GM19452 (cell line): ENCODE measurements at regions not wholly inside any gene's neighbourhood (a gene's known extent, or its start where the extent isn't known, plus 50 kb on each side); places are given as distances from the start of the nearest gene placed in this dataset.

ENCODE experiments used
- ATAC-seq: cut with Tn5 transposase; IDR thresholded peaks from one replicate; pipeline ENCODE4 v1.9.1; 2021; ENCODE audit not compliant: unreplicated experiment

DNA sequence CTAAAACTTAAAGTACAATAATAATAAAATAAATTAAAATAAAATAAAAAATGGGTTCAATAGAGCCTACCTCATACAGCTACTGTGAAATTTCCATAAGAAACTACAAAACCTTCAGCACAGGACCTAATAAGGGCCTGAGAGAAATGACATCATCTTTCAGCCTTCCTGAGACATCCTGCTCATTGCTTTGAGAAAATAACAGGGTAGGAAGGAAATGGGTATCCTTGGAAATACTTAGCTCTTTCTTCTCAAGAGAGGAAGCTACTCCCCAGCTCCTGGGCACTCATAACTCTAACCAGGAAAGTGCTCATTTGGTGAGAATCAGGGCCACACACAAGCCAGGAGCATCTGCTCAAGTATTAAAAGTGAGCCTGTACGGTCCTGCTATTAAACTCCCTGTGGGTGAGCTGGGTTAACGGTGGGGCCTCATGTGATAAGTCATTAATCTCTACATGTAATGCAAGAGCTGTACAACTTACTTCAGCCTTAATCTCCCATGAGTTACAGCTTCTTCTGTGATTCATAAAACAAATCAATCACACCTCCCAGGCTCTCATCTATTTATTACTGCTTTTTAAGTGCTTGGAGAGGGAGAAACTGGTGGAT is 141.4 kb downstream of the MAFB start:
- ATAC-seq = no peak

DNA sequence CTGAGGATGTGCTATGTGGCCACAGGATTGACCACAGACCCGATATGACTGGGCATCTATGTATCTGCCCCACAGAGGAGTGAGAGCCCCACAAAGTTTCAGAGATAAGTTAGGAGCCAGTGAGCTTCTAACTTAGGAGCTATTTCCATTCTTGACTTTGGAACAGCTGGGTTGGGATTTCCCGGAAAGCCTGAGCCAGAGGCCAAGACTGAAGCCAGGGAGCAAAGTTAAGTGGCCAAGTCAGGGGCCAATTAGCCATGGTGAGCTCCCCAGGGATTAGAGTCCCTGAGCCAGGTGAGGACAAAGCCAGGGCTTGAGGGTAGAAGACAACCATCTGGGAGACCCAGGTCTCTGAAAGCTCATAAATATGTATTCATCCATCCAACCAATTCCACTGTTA is 143.6 kb downstream of the MAFB start:
- ATAC-seq = no peak

DNA sequence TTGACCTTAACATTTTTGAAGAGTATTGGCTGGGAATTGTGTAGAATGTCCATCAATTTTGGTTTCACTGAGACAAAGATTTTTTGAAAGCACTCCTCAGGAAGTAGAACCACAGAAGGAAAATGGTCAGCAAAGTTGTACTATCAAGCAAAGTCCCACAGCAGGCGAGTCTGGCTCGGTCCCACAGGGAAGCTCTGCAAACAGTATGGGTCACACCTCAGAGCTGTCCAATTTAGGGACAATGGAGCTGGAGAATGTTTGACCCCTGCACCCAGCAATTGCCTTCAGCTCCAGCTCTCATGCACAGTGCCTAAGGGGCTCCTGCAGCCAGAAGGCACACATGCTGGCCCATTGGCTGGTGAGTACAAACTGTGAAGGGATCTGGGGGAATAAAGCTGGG is 147.0 kb downstream of the MAFB start:
- no peak for ATAC-seq

DNA sequence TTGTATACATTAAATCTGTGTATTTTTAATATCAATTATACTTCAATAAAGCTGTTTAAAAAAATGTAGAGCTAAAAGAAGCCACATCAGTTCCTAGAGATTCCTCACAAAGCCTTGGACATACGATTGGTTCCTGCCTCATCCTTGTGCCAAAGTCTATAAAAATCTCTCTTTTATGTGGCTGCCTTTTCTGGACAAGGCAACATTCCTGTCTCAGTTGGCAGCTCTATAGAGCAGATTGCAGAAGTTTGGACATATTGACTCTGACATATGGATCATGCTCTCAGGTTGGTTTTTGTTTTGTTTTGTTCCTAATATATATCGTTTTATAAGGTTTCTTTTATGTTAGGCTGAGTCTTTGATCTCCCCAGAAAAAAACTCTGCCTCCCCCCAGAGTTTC is 148.9 kb downstream of the MAFB start:
- no peak for ATAC-seq

DNA sequence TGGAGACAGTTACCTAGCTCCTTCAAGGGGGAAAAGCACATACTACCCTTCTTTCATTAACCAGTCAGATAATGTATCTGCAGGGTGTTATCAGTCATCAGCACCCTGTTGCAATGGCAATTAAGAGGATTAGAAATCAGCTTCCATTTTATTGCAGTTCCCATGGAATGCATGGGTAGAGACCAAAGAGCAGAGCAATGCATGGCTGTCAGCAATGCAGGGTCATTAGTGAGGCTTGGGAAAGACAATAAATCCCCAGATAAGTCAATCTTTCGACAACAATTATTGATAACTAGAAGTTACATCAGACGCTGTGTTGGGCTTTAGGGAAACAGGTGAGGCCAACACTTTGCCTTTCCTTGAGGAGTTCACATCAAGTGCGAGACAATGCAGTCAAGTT is 150.9 kb downstream of the MAFB start:
- no peak for ATAC-seq

DNA sequence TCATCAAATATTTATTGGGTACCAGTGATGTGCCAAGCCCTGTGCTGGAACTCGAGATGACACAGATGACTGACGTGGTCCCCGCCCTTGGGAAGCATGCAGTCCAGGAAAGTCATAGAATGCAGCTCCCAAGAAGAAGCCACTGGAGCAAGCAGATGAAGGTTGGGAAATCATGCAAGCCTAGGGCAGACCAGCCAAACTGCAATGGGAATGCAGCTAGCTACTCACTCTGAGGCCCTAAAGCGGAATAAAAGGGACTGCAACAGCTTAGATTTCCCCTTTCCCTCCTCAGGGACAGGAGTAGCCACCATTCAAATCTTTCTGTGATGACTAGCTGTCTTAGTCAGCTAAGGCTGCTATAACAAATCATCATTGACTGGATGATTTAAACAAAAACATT is 152.2 kb downstream of the MAFB start:
- no peak for ATAC-seq

DNA sequence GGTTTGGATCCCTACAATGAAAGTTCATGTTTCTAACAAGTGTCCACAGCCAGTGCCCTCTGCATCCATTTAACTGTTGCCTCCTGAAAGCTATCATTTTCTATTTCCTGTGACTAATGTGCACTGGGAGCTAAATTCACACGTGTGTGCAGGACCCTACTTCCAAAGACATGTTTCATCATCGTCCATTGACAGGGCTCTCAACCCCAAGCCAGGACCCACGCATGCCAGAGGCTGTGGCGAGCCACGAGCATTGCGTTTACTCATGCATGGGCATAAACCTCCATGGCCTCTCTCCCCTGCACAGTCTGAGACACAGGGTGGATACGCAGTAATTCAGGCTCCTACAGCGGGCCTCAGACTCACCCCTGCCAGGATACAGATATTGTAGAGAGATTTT is 153.2 kb downstream of the MAFB start:
- no peak for ATAC-seq

DNA sequence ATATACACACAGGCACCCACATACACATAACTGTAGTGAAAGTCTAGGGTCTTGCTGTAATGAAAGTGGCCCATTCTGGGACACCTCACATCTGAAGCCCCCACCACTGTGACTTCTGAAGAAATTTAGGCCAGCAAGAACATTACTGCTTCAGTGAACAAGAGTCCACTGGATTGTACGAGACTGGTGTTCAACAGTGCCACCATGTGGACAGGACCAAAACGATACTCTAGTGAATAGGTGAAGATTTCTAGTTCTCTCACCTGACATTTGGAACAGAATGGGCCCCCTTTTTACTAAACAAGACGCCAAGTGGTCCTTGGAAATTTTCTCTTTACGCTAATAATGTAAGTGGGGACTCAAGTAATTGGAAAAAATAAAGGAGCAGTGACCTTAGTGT is 156.9 kb downstream of the MAFB start:
- no peak for ATAC-seq

DNA sequence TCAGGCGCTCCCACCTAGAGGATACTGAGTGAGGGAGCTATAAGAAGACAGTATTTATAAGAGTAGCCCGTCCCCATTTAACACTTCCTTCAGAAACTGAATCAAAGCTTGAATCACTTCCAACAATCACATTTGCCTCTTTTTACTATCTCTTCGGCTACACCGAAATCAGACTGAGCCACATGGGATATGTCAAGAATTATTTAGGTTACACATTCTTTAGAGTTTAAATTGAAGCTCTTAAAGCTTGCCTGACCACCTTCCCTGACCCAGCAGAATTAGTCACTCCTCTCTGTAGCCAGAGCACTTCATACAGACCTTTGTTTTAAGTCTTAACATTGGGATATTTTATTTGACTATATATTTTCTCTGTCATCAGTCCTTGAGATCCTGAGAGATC is 163.7 kb downstream of the MAFB start:
- no peak for ATAC-seq

DNA sequence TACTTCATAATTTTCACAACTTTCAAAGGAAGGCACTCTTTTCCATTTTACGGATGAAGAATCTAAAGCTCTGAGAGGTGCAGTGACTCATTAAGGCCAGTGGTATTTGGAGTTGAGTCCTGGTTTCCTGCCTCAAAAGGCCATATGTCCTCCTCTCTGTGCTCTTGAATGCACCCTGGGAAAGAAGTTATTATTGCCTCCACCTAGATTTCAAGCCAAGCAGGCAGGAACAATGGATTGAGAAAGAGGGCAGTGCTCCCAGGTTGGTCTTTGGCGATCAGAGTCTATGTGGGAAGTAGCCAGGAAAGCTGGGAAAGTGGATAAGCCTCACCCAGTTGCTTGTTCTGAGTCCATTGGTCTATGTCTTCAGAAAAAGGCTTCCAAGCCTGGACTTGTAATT is 165.0 kb downstream of the MAFB start:
- ATAC-seq = no peak

DNA sequence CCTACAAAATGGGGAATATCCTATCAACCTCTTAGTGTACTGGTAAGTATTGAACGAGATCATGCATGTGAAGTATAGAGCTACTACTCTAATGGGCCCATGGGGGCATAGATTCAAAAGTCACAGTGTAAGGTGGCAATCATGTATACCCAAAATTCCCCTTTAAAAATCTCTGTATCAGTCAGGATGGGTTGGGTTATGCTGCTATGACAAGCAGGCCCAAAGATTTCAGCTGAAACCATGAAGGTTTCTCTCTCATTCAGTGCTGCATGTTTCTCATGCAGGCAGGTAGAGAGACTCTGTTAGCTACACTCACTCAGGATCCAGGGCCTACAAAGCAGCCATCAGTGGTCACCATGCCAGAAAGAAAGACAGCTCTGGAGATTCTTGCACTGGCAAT is 166.6 kb downstream of the MAFB start:
- no peak for ATAC-seq

DNA sequence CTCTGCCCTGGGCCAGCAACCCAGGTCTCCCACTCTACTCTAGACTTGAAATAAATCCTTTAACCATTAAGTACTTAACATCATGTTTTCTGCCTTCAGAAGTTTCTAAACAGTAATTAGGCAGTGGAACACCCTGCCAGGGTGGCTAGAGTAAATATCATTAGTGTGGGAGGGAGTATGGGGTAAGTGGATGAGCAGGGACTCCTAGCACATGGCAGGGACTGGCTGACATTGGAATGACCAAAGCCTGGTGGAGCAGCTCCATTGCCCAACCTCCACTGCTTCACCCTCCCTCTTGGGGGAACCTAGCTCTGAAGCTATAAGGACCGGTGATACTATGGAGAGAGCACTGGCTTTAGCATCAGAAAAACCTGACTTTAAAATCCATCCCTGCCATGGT is 167.1 kb downstream of the MAFB start:
- no peak for ATAC-seq

DNA sequence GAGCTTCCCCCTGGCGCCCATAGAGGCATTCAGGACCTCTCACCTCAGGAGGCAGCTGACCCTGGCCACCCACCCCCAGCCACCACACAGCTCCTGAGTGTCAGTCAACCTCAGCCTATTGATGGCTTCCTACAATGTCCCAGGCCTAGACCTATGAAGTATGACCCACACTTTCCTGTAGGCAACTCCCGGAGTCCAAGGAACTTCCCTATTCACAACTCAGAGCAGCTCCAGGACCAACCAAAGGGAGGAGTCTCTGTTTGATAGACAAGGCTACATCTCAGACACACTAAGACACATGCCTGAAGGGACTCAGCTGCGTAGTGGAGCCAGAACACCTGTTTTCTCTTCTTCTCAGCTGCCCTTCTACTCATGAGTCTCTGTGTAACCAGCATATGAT is 169.1 kb downstream of the MAFB start:
- no peak for ATAC-seq

DNA sequence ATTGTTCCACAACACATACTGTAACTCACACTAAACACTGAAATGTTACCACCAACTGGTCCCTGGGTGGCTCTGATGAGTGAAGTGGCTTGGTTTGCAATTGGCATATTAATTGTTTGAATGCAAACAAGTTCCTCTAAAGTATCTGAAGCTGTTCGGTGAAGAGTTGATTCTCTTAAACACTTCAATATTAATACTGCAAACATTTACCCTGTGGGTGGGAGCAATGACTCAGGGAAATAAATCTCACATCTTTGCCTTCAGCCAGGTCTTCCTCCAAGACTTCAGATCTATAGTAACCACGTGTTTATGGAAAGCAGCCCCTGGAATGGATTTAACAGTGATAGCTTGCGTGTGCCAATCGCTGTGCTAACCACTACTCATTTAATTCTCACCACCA is 176.0 kb downstream of the MAFB start:
- no peak for ATAC-seq

DNA sequence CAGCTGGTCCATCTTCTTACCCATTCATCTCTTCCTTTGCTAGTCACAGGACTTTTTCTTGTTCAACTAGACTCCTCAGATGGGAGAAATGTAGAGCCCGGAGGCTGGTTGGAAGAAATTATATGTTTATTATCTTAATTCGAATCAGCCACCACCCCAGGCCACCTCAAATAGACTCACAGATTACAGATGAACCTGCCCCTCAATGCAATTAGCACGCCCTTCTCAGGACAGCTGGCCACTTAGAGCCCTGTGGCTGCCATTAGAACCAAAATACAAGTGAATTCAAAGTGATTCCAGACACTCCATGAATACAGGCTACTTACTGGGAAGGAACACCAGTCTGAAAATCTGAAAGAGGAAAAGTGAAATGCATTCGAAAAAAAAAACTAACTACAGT is 176.4 kb downstream of the MAFB start:
- no peak for ATAC-seq

DNA sequence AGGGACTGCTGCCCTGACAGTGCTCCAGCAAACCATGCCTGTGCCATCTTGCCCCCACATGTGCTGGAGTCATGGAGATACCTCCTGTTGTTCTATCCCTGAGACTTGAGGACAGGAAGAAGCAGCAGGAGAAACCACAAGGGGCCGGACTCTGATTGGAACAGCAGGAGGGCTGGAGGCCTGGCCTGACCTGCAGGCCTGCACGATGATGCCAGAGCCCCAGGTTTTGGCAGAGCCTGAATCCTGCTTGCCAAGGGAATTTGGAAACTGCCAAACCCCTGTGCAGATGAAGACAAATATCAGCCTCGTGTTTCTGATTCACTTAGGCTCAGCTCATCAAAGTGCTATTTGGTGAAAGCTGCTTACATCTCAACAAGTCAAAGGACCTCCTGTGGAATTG is 177.6 kb downstream of the MAFB start:
- ATAC-seq = no peak

DNA sequence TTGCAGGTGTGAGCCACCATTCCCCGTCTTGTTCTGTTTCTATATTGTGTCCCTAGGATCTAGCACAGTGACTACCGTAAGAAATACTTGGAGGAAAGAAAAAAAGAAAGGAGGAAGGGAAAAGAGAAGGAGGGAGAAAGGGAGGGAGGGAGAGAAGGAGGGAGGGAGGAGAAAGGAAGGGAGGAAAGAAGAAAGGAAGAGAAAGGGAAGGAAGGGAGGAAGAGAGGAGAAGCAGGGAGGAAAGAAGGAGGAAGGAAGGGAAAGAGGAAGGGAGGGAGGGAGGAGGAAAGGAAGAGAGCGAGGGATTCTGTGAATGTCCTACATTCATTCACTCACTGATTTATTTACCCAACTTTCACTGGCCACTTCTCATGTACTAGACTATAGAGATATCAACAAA is 178.4 kb downstream of the MAFB start:
- ATAC-seq = no peak

DNA sequence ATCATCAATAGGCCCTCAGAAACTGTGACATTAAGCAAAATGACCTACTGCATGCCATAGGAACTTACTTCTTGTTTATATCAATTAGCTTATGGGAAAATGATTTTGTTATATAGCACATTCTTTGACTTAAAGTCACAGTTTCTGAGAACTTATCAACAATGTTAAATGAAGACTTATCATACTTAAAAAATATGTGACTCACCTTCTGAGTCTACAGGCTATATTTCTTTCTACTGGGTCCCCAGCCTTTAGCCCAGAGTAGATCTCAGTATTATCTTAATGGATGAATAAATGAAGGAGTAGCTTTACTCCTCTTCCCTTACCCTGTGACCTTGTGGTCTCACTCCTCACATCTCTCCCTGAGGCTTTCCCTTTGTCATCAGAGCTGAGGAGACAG is 180.2 kb downstream of the MAFB start:
- no peak for ATAC-seq

DNA sequence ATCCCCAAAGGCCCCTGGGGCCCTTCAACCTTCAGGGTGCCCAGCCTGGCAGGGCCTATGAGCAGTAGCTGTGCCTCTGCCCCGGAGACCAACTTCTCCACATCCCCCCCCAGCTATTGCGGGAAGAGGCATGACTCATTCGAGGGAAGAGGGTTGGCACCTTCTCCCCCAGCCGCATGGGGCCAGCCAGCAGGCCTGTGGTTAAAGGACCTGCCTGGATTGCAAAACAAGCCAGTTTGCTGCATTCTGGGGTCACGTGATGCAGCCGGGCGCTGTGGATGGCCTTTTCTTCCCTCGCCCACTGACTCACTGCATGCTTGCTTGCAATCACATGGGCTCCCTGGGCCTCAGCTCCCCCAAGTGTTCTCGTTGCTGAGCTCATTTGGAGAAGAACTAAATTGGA is 182.5 kb downstream of the MAFB start:
- no peak for ATAC-seq

DNA sequence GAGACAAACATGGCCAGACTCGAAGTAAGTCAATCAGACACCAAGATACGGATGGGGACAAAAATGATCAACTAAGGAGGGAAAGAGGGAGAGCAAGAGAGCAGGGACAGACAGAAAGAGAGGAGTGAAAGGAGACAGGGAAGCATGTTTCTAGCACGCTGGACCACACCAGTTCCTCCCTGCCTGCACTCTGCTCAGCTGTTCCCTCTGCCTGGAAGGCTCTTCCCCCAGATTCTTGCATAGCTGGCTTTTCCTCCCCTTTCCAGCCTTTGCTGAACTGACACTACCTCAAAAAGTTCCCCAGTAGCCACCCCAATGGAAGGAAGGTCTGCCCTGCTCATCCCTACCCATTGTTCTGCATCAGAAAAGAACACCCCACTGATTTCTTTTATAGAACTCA is 185.9 kb downstream of the MAFB start:
- ATAC-seq = no peak

DNA sequence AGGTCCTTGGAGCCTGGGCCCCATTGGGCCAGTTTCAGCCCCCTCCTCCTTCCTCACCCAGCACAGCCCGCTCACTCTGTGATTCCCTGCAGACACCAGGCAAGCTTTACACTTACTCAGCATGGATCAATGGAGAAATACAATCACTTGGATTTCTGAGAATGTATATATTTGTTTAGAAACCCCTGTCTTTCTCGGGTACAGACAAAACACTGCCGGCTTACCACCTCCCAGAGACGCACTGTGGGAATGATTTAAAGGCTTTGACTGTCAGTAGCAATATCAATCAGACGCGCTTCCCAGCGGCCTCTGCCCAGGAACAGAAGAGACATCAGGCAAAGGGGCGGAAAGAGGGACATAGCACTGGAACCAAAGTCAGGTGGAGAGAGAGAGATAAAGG is 186.5 kb downstream of the MAFB start:
- ATAC-seq = no peak

DNA sequence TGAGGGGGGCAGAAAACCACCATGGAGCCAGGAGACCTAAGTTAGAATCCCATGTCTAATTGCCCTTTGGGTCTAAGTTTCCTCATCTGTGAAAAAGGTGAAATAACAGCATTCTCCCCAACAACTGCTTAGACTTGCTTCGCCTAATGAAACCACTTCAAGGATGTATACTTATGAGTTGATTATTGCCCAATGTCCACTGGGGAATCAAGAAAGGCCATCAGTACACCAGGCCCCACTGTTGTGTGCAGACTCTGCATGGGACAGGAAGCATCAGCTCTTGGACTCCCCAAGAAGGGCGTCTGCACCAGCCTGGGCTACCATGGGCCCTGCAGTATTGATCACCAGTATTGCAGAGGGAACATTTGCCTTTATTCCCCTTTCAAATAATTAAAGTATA is 189.6 kb downstream of the MAFB start:
- ATAC-seq = no peak

DNA sequence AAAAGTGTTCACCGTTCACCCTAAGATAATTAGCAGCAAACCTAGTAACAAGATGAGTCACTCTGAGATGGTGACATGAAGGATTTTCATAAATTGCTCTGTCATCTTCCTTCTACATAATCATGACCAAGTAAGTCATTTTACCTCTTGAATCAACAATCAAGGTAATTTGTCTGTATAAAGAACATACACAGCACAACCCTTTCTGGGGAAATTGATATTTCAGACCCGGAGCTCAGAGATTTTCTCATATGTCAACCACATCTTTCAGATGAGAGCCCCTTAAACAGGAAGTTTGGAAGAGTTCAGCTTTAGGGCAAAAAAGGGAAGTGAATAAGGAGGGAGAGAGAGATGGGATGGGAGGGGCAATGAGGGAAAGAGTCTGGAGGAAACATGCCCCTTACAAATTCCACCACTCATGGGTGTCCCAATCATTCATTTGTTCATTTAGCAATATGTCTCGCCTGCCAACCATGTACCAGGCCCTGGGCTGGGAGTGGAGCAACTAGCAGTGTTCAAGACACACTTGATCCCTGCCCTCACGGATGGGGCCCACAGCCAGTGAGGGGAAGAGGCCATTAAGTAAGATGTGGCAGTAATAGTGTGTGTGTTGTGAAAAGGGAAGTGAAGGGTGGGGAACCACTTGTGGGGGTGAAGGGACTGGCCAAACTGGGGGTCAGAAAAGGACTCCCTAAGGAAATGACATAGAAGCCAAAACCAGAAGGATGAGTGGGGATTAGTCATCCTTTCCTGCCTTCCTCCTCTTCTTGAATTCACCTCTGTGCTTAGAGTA is 190.9 kb downstream of the MAFB start:
- ATAC-seq = no peak
